HepG2 (cell line): ENCODE measurements at regions not wholly inside any gene's neighbourhood (a gene's known extent, or its start where the extent isn't known, plus 50 kb on each side); places are given as distances from the start of the nearest gene placed in this dataset.
"Not testable (repeated sequence)": the region's sequence is repeated elsewhere in the genome, so short reads cannot be mapped to it uniquely, and the experiment has no call there.

Source experiments
- ATAC-seq: fragments of 200-7000 bp; cut with Tn5 transposase; 3 replicates; pipeline ENCODE4 v1.9.1; 2020; ENCODE audit warnings: mild to moderate bottlenecking, moderate library complexity
- BruUV-seq: library from RNA; stranded (reverse); fragments of 400-500 nt; replicated peaks from 2 replicates; lab custom pipeline; 2021; lab: Mats Ljungman, UMichigan
- CTCF ChIA-PET: fragments of 300-600 bp; formaldehyde crosslinking; extraction: SDS; loops from one replicate; lab custom pipeline; 2021; ENCODE audit warnings: low total read pairs, inconsistent platforms, low intra/inter-chr PET ratio; lab: Yijun Ruan, JAX
- POLR2A ChIA-PET: fragments of 350-600 bp; sonication (Branson Sonifier 250); formaldehyde crosslinking; loops from one replicate; lab custom pipeline; 2020; ENCODE audit warnings: antibody characterized with exemption, inconsistent platforms; lab: Yijun Ruan, JAX
- DNase-seq: peaks from one replicate; pipeline ENCODE4 v3.0.0-alpha.2; 2015; ENCODE audit warnings: low spot score
- FAIRE-seq: peaks from 3 replicates; lab custom pipeline; 2011; peaks lifted over from hg19 to GRCh38; lab: Jason Lieb, UNC
- H2AFZ ChIP-seq: one replicate; pipeline ENCODE4 v1.6.1; 2011; ENCODE audit warnings: low read length, inconsistent platforms
- H3K27ac ChIP-seq: fragments of 300-600 bp; 3 replicates; pipeline ENCODE4 v1.8.0; 2011; ENCODE audit warnings: mixed run types, mild to moderate bottlenecking, mixed read lengths, low read length, inconsistent platforms; ENCODE audit not compliant: insufficient read depth; ENCODE audit errors: extremely low read length
- H3K27me3 ChIP-seq, 2 experiments: fragments of 200-600 bp in 1 of 2; 2 replicates in 1 of 2; 3 replicates in 1 of 2; pipeline versions ENCODE4 v1.6.0 to v1.8.0; 2011; ENCODE audit warnings: low read length in 2 of 2, mild to moderate bottlenecking in 2 of 2, moderate library complexity in 2 of 2, inconsistent platforms in 1 of 2; ENCODE audit not compliant: insufficient read depth in 2 of 2, control insufficient read depth in 1 of 2
- H3K36me3 ChIP-seq, 2 experiments: fragments of 200-600 bp in 1 of 2; replicated peaks in 1 of 2; 2 replicates in 1 of 2; 3 replicates in 1 of 2; pipeline versions ENCODE4 v1.5.1 to v1.8.0; 2011; ENCODE audit warnings: low read length in 2 of 2, inconsistent platforms in 1 of 2; ENCODE audit not compliant: insufficient read depth in 2 of 2, control insufficient read depth in 1 of 2
- H3K4me1 ChIP-seq: 2 replicates; pipeline ENCODE4 v1.5.1; 2012; ENCODE audit warnings: low read length, inconsistent platforms; ENCODE audit not compliant: insufficient read depth
- H3K4me2 ChIP-seq: 2 replicates; pipeline ENCODE4 v1.6.0; 2011; ENCODE audit warnings: low read depth, low read length, inconsistent platforms
- H3K4me3 ChIP-seq, 3 experiments: fragments of 200-600 bp in 1 of 3; sonication (generic), shearing (Covaris generic) in 1 of 3; replicated peaks in 1 of 3; 2 replicates each; pipeline ENCODE4 v1.5.1; 2011 to 2016; ENCODE audit warnings: low read length in 3 of 3, inconsistent platforms in 2 of 3, low read depth in 2 of 3, mild to moderate bottlenecking in 2 of 3, control low read depth in 1 of 3, mixed read lengths in 1 of 3; ENCODE audit not compliant: insufficient read depth in 1 of 3
- H3K79me2 ChIP-seq: one replicate; pipeline ENCODE4 v1.6.1; 2011; ENCODE audit warnings: low read length, inconsistent platforms; ENCODE audit not compliant: insufficient read depth
- H3K9ac ChIP-seq: 2 replicates; pipeline ENCODE4 v1.6.0; 2011; ENCODE audit warnings: mild to moderate bottlenecking, low read depth, low read length, inconsistent platforms; ENCODE audit not compliant: insufficient read depth
- H3K9me3 ChIP-seq: 2 replicates; pipeline ENCODE4 v1.5.1; 2012; ENCODE audit warnings: mild to moderate bottlenecking, low read length
- H4K20me1 ChIP-seq: 2 replicates; pipeline ENCODE4 v1.6.0; 2011; ENCODE audit warnings: inconsistent platforms, mild to moderate bottlenecking, low read length, moderate library complexity; ENCODE audit not compliant: insufficient read depth
- CBX5 ChIP-seq: sonication (generic); formaldehyde crosslinking; IDR thresholded peaks from 2 replicates; pipeline ENCODE4 v1.4.0; 2020; ENCODE audit warnings: missing genetic modification reagents, borderline replicate concordance
- ELF3 ChIP-seq: IDR thresholded peaks from 2 replicates; pipeline ENCODE4 v1.6.1; 2016; ENCODE audit warnings: missing genetic modification reagents, missing compliant biosample characterization
- ETV6 ChIP-seq: sonication (generic); formaldehyde crosslinking; conservative IDR thresholded peaks from 2 replicates; pipeline ENCODE4 v1.4.0; 2020; ENCODE audit warnings: missing genetic modification reagents
- HMG20A ChIP-seq: IDR thresholded peaks from 2 replicates; pipeline ENCODE4 v1.6.1; 2016; ENCODE audit warnings: borderline replicate concordance
- HNF4G ChIP-seq, 2 experiments: sonication (generic) in 1 of 2; formaldehyde crosslinking in 1 of 2; IDR thresholded peaks; 2 replicates each; pipeline versions ENCODE4 v1.4.0 to v1.6.1; 2011 to 2020; ENCODE audit warnings: borderline replicate concordance in 2 of 2, low read depth in 2 of 2, mild to moderate bottlenecking in 2 of 2, low read length in 1 of 2, missing genetic modification reagents in 1 of 2, moderate library complexity in 1 of 2
- NR2F1 ChIP-seq, 2 experiments: fragments of 450-650 bp in 1 of 2; formaldehyde crosslinking in 1 of 2; IDR thresholded peaks; 2 replicates each; pipeline versions ENCODE4 v1.5.0 to v1.6.1; 2016 to 2020; ENCODE audit warnings: mild to moderate bottlenecking in 1 of 2, missing compliant biosample characterization in 1 of 2, missing genetic modification reagents in 1 of 2, moderate library complexity in 1 of 2
- PAX8 ChIP-seq: sonication (generic); formaldehyde crosslinking; IDR thresholded peaks from 2 replicates; pipeline ENCODE4 v1.8.0; 2022; ENCODE audit warnings: mild to moderate bottlenecking, missing genetic modification reagents, borderline replicate concordance
- TOPORS ChIP-seq: sonication (generic); formaldehyde crosslinking; IDR thresholded peaks from 2 replicates; pipeline ENCODE4 v1.8.0; 2023; ENCODE audit warnings: mild to moderate bottlenecking, missing genetic modification reagents
- ZBTB3 ChIP-seq: sonication (generic); formaldehyde crosslinking; IDR thresholded peaks from 2 replicates; pipeline ENCODE4 v1.4.0; 2020; ENCODE audit warnings: low read depth, mild to moderate bottlenecking, moderate library complexity, missing genetic modification reagents, borderline replicate concordance
- ZNF773 ChIP-seq: sonication (generic); formaldehyde crosslinking; IDR thresholded peaks from 2 replicates; pipeline ENCODE4 v1.4.0; 2020; ENCODE audit warnings: missing genetic modification reagents, borderline replicate concordance
- WGBS: methylation state at CpG from one replicate; pipeline ENCODE4 v1.1.6; 2017; ENCODE audit warnings: low lambda C conversion rate; 5-methylcytosine and 5-hydroxymethylcytosine counted together
- in situ Hi-C: cut with HindIII; loops from 2 replicates; pipeline ENCODE4 v1.10.0; 2017; ENCODE audit warnings: low pct_unique_long_range_greater_than_20kb; ENCODE audit not compliant: extremely low pct_ligation_motif_present
- intact Hi-C: fragments of 100-400 bp; cut with micrococcal nuclease; formaldehyde crosslinking; loops from one replicate; pipeline ENCODE4 v1.10.0; 2022; ENCODE audit not compliant: unreplicated experiment
- TF ChIP-seq, protein P1 (sequence below): sonication (generic); formaldehyde crosslinking; IDR thresholded peaks from 2 replicates; pipeline ENCODE4 v1.4.0; 2020; ENCODE audit warnings: missing genetic modification reagents; ENCODE audit errors: not compliant biosample characterization
- TF ChIP-seq, protein P2 (sequence below): sonication (generic); formaldehyde crosslinking; IDR thresholded peaks from 2 replicates; pipeline ENCODE4 v1.9.0; 2021; ENCODE audit warnings: missing genetic modification reagents, mild to moderate bottlenecking, borderline replicate concordance
- TF ChIP-seq, protein P3 (sequence below): sonication (generic); formaldehyde crosslinking; IDR thresholded peaks from 2 replicates; pipeline ENCODE4 v1.5.0; 2020; ENCODE audit warnings: missing genetic modification reagents, mild to moderate bottlenecking, borderline replicate concordance

DNA sequence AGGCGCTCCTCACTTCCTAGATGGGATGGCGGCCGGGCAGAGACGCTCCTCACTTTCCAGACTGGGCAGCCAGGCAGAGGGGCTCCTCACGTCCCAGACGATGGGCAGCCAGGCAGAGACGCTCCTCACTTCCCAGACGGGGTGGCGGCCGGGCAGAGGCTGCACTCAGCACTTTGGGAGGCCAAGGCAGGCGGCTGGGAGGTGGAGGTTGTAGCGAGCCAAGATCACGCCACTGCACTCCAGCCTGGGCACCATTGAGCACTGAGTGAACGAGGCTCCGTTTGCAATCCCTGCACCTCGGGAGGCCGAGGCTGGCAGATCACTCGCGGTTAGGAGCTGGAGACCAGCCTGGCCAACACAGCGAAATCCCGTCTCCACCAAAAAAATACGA, 72.0 kb upstream of the LRPPRC start:
- not testable (repeated sequence) for FAIRE-seq

GRCh38 chr2:44071454-44072046, 75.8 kb upstream of the LRPPRC start:
- 50% methylated on average over 2 of the region's 2 CpGs for WGBS
- H3K79me2 ChIP-seq, result no peaks in the 10 kb centered on the region
- no peaks in the 10 kb centered on the region for H3K9me3 ChIP-seq
- no peak for TF ChIP-seq ZBTB3 (CRISPR knock-in tag)
- TF ChIP-seq ETV6 (CRISPR knock-in tag), result no peak
- no peak for TF ChIP-seq NR2F1 (CRISPR knock-in tag; IDR thresholded peaks at IDR 0.05)
- TF ChIP-seq, protein P1, sequence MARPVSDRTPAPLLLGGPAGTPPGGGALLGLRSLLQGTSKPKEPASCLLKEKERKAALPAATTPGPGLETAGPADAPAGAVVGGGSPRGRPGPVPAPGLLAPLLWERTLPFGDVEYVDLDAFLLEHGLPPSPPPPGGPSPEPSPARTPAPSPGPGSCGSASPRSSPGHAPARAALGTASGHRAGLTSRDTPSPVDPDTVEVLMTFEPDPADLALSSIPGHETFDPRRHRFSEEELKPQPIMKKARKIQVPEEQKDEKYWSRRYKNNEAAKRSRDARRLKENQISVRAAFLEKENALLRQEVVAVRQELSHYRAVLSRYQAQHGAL (CRISPR knock-in tag), result no peak
- no peak for TF ChIP-seq HMG20A (CRISPR knock-in tag)
- no peak for TF ChIP-seq HNF4G (IDR thresholded peaks at IDR 0.05; ENCODE audit: borderline replicate concordance, low read depth, low read length)
- no peak for TF ChIP-seq HNF4G (CRISPR knock-in tag; IDR thresholded peaks at IDR 0.05; ENCODE audit: borderline replicate concordance, low read depth)
- no peak for TF ChIP-seq ZNF773
- TF ChIP-seq, protein P2, sequence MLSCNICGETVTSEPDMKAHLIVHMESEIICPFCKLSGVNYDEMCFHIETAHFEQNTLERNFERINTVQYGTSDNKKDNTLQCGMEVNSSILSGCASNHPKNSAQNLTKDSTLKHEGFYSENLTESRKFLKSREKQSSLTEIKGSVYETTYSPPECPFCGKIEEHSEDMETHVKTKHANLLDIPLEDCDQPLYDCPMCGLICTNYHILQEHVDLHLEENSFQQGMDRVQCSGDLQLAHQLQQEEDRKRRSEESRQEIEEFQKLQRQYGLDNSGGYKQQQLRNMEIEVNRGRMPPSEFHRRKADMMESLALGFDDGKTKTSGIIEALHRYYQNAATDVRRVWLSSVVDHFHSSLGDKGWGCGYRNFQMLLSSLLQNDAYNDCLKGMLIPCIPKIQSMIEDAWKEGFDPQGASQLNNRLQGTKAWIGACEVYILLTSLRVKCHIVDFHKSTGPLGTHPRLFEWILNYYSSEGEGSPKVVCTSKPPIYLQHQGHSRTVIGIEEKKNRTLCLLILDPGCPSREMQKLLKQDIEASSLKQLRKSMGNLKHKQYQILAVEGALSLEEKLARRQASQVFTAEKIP (CRISPR knock-in tag), result no peak
- TF ChIP-seq CBX5 (CRISPR knock-in tag), result no peak
- TF ChIP-seq ELF3, result no peak
- no peak for TF ChIP-seq PAX8 (CRISPR knock-in tag)

More for the DNA sequence above, 72.0 kb upstream of the LRPPRC start:
- CTCF ChIA-PET, DNase-seq, H3K36me3 ChIP-seq, in situ Hi-C loops, H3K9ac ChIP-seq, H4K20me1 ChIP-seq, POLR2A ChIA-PET, H3K27me3 ChIP-seq, H3K4me2 ChIP-seq, H2AFZ ChIP-seq, BruUV-seq, ATAC-seq, H3K4me3 ChIP-seq, H3K79me2 ChIP-seq, intact Hi-C loops, H3K27ac ChIP-seq, H3K9me3 ChIP-seq: not testable (repeated sequence)
- 91% methylated on average over 15 of the region's 22 CpGs for WGBS
- H3K4me1 ChIP-seq, result peaks cover 26% of the 10 kb centered on the region
- TF ChIP-seq, protein P3, sequence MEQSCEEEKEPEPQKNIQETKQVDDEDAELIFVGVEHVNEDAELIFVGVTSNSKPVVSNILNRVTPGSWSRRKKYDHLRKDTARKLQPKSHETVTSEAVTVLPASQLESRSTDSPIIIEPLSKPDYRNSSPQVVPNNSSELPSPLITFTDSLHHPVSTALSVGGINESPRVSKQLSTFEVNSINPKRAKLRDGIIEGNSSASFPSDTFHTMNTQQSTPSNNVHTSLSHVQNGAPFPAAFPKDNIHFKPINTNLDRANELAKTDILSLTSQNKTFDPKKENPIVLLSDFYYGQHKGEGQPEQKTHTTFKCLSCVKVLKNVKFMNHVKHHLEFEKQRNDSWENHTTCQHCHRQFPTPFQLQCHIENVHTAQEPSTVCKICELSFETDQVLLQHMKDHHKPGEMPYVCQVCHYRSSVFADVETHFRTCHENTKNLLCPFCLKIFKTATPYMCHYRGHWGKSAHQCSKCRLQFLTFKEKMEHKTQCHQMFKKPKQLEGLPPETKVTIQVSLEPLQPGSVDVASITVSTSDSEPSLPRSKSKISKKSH (CRISPR knock-in tag), result peak; percentile 27; the same call in 1 of the 2 replicates
- TF ChIP-seq TOPORS (CRISPR knock-in tag), result peak; percentile 58; the same call in 1 of the 2 replicates

More at GRCh38 chr2:44071454-44072046, 75.8 kb upstream of the LRPPRC start:
- Histone ChIP-seq H3K4me1 (peaks cover 5% of the 10 kb centered on the region), H3K4me2 (no peak overlapping the region), H3K36me3 (no peaks in the 10 kb centered on the region), H2AFZ (no peak overlapping the region), H3K27ac (no peak overlapping the region), H3K27me3 (no peaks in the 10 kb centered on the region), H3K4me3 (no peak overlapping the region), H3K9ac (no peak overlapping the region), H4K20me1 (no peaks in the 10 kb centered on the region)
- in situ Hi-C loops (no loop called here), intact Hi-C loops (no loop called here)
- ChIA-PET CTCF (no interaction called here), POLR2A (interaction anchor here (1.1 kb wide), 1 partner anchor 10 kb away, joined by 3 read pairs; no protein-coding TSS in a partner anchor)
- FAIRE-seq (no peak), ATAC-seq (no peak), DNase-seq (no peak)
- BruUV-seq, result no TSS peak
